GM12878 (cell line): ENCODE measurements at regions not wholly inside any gene's neighbourhood (a gene's known extent, or its start where the extent isn't known, plus 50 kb on each side); places are given as distances from the start of the nearest gene placed in this dataset.

ENCODE experiments used
- CHD2 ChIP-seq: IDR thresholded peaks from 2 replicates; pipeline ENCODE4 v1.6.1; 2011; ENCODE audit warnings: low read depth, low read length, improper control_type of control experiment, borderline replicate concordance
- TF ChIP-seq, protein P1 (sequence below), 3 experiments: IDR thresholded peaks in 2 of 3; conservative IDR thresholded peaks in 1 of 3; 2 replicates each; pipeline ENCODE4 v1.5.1; 2011; ENCODE audit warnings: low read depth in 3 of 3, low read length in 3 of 3, mild to moderate bottlenecking in 3 of 3, control low read depth in 2 of 3, moderate library complexity in 2 of 3, inconsistent platforms in 1 of 3, mixed read lengths in 1 of 3; ENCODE audit not compliant: control insufficient read depth in 2 of 3, insufficient read depth in 1 of 3; ENCODE audit errors: extremely low read depth in 1 of 3

- TF ChIP-seq CHD2 = no peak
- TF ChIP-seq, protein P1, sequence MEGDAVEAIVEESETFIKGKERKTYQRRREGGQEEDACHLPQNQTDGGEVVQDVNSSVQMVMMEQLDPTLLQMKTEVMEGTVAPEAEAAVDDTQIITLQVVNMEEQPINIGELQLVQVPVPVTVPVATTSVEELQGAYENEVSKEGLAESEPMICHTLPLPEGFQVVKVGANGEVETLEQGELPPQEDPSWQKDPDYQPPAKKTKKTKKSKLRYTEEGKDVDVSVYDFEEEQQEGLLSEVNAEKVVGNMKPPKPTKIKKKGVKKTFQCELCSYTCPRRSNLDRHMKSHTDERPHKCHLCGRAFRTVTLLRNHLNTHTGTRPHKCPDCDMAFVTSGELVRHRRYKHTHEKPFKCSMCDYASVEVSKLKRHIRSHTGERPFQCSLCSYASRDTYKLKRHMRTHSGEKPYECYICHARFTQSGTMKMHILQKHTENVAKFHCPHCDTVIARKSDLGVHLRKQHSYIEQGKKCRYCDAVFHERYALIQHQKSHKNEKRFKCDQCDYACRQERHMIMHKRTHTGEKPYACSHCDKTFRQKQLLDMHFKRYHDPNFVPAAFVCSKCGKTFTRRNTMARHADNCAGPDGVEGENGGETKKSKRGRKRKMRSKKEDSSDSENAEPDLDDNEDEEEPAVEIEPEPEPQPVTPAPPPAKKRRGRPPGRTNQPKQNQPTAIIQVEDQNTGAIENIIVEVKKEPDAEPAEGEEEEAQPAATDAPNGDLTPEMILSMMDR (IDR thresholded peaks at IDR 0.05 in 2 of 3, conservative IDR thresholded peaks at IDR 0.05 in 1 of 3; ENCODE audit: control insufficient read depth in 2 of 3, extremely low read depth in 1 of 3, insufficient read depth in 1 of 3, low read depth in 3 of 3, low read length in 3 of 3) = no peak
Measured at GRCh38 chr4:147428583-147428982, 52.3 kb upstream of the EDNRA start.
